ENCODE measurements at regions not wholly inside any gene's neighbourhood (a gene's known extent, or its start where the extent isn't known, plus 50 kb on each side); places are given as distances from the start of the nearest gene placed in this dataset.

DNA sequence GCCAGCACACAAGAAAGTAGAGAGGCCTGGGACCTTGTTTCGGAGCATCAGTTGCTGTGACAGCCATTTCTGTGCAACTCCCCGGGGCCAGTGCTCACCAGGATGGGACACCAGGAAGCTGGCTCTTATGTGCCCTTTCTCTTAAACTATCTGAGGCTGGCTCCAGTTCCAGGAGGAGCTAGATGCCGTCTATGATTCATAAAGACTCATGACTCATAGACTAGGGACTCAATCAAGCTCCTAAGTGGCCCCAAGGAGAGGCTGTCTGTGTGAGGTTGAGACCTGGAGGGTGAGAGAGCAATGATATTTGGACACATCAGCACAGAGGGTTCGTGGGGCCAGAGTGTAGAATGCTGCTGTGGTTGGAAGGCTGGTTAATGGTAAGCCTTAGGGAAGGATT, 580.1 kb downstream of the CCSER2 start:
- TF ChIP-seq, protein P1, sequence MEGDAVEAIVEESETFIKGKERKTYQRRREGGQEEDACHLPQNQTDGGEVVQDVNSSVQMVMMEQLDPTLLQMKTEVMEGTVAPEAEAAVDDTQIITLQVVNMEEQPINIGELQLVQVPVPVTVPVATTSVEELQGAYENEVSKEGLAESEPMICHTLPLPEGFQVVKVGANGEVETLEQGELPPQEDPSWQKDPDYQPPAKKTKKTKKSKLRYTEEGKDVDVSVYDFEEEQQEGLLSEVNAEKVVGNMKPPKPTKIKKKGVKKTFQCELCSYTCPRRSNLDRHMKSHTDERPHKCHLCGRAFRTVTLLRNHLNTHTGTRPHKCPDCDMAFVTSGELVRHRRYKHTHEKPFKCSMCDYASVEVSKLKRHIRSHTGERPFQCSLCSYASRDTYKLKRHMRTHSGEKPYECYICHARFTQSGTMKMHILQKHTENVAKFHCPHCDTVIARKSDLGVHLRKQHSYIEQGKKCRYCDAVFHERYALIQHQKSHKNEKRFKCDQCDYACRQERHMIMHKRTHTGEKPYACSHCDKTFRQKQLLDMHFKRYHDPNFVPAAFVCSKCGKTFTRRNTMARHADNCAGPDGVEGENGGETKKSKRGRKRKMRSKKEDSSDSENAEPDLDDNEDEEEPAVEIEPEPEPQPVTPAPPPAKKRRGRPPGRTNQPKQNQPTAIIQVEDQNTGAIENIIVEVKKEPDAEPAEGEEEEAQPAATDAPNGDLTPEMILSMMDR (IDR thresholded peaks at IDR 0.05), result no peak
- TF ChIP-seq POLR2AphosphoS5 (IDR thresholded peaks at IDR 0.05), result no peak
- no peak for TF ChIP-seq POLR2A (IDR thresholded peaks at IDR 0.05; ENCODE audit: low read depth)
- TF ChIP-seq EP300 (IDR thresholded peaks at IDR 0.05), result no peak
